HG03064 (cell line): ENCODE measurements at regions not wholly inside any gene's neighbourhood (a gene's known extent, or its start where the extent isn't known, plus 50 kb on each side); places are given as distances from the start of the nearest gene placed in this dataset.
A peak's percentile ranks its signal among the peaks of the same experiment; 100 is the strongest.

ENCODE experiments used
- ATAC-seq: cut with Tn5 transposase; IDR thresholded peaks from one replicate; pipeline ENCODE4 v1.9.1; 2021; ENCODE audit warnings: low read depth; ENCODE audit not compliant: unreplicated experiment

DNA sequence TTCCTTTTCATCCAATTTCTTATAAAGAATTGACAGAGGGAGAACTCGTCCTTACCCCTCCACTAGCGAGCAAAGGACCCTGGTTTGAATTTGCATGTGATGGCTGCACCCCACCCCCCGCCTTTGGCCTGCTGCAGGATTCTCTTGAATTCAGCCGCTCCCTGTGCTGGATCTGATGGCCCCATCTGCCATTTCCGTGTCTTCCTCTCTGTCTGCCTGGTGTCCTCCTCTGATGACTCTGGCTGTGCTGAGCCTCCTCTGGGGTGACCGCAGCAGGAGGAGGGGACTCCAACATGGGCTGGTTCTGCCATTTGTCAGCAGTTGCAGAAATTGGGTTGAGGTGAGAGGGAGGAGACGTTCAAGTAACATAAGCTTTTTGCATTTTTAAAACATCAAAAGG lies 188.8 kb downstream of the DLL1 start:
- no peak for ATAC-seq

DNA sequence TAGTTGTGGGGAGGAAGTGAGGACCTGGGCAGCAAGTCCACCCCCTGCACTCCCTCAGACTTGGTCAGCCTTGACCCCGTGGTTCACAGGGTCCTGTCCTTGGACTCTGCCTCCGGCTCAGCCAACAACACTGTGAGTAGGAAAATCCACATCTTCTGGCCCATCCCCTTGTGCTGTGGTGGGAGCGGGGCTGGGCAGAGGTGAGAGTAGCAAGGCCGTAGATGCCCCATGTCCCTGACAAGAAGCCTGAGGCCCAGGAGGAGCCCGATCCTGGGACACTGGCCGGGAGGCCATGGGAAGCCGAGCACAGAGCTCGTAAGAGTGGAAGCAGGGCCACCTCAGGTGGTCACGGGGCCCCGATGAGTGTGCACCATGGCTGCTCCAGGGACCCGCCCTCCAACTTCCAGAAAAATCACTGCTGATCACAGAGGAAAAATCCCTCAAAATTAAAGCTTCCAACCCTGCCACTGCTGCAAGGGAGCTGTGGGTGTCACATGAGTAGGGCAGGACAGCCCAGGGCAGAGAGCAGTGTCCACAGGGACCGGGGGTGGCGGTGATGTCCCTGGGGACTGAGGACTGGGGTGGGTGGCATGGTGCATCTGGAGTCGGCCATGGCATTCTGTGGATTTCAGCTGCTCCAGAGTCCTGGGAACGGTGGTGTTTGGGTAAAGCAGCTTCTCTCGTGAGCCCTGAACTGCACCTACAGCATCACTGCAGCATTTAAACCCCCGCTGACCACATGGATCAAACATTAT lies 189.4 kb downstream of the DLL1 start:
- no peak for ATAC-seq

DNA sequence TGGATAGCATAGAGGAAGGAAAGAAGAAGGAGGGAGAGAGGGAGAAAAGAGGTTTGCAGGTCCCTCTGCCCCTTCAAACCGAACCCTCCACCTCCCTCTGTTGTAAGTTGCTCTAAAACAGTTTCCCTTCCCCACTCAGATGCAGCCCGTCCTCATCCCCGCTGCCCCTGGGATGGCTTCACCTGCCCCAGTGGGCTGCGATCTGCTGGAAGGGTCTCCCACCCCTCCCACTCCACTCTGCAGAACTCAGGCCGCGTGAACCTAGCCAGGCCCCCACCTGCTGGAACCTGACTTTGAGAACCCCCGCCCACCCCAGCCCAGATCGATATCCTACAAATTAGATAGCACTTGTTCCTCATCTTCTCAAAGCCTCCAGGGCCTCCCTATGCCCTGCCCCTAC lies 190.8 kb downstream of the DLL1 start:
- ATAC-seq = no peak

DNA sequence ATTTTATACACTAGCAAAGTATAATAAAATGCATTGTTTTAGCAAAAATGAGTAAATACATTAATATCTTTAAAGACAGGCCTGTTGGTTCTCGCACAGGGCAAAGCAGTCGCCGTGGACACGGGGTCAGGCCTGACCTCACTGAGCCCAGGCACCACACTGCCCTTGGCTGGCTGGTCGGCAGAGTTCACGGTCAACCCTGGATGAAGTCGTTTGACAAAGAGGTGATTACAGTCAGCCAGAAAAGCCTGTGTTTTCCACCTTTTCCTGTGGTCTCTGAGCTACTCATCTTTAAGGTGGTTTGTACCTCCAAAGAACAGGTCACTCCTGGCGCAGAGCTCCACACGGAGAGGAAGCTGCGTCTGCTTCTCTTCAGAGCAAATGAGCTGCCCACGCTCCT lies 191.5 kb downstream of the DLL1 start:
- no peak for ATAC-seq

DNA sequence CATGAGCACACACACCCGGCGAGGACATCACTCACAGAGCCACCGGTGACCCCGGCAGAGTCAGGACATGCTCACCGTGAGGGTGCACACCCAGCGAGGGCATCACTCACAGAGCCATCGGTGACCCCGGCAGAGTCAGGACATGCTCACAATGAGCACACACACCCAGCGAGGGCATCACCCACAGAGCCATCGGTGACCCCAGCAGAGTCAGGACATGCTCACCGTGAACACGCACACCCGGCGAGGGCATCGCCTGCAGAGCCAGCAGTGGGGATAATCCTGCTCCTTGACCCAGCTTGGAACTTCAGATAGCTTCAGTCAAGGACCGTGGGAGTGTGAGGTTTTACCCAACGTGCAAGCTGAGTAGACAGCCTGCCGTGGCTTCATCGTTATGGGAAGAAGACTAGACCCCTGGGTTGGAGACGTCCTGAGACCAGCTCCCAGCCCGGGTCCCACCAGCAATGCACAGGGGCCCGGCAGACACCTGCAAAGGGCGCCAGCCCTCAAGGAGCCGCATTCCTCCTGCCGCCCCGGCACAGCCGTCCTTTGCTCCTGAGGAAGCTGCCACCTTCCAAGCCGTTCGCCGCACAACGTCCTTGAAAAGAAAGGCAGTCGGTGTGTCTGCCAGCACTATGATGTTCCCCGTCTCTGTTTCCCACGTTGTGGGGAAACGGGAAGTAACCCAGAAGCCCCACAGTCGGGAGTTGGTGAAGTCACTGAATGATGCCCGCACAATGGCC lies 192.3 kb downstream of the DLL1 start:
- no peak for ATAC-seq

DNA sequence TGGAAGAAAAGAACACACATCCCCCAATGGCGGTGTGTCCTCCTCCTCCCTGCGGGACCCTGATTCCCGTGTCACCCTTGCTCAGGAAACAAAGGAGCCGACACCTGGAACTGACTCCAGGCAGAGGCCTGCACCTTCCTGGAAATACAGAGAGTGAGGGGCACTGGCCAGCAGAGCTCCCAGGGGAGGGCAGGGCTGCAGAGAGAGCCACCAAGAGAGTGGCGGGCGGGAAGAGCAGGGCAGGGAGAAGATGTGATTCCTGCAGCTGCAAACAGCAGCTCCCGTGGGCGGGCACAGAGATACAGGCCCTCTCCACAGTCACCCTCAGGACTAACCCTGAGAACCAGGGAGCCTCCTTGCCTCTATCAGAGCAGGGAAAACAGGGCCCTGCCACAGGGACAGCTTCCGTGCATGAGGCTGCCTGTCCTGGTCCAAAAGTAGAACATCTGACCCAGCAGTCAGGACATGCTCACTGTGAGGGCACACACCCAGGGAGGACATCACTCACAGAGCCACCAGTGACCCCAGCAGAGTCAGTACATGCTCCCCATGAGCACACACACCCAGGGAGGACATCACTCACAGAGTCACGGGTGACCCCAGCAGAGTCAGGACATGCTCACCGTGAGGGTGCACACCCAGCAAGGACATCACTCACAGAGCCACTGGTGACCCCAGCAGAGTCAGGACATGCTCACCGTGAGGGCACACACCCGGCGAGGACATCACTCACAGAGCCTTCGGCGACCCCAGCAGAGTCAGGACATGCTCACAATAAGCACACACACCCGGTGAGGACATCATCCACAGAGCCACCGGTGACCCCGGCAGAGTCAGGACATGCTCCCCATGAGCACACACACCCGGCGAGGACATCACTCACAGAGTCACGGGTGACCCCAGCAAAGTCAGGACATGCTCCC lies 193.1 kb downstream of the DLL1 start:
- ATAC-seq = no peak

DNA sequence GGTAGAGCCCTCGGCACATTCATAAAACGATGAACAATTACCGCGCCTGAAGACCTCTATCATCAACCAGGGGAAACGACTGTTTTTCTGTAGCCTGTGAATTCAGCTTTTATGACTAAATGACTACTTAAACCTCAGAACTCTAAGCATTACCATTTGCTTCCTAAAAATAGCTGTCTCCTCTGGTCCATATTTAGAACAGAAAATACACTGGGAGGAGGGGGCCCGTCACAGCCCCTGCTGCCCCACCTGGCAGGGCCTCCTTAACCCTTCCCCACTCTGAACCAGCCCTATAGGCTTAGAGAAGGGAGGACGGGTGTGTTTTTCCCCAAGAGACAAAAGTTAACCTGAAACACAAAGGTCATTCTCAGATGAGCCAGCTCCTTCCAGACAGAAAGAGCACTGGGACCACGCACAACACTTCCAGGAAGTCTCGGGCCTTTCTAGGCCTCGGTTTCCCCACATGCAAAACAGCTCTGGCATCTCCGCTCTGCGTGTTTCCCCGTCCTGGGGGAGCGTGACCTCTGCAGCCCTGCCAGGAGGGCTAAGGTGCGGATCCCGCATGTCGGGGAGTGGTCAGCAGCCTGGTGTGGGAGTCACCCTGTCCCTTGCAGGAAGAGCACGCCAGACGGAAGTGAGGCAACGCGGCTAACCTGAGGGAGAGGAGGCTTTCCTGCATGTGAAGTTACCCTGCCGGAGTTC lies 193.9 kb downstream of the DLL1 start:
- ATAC-seq = no peak

DNA sequence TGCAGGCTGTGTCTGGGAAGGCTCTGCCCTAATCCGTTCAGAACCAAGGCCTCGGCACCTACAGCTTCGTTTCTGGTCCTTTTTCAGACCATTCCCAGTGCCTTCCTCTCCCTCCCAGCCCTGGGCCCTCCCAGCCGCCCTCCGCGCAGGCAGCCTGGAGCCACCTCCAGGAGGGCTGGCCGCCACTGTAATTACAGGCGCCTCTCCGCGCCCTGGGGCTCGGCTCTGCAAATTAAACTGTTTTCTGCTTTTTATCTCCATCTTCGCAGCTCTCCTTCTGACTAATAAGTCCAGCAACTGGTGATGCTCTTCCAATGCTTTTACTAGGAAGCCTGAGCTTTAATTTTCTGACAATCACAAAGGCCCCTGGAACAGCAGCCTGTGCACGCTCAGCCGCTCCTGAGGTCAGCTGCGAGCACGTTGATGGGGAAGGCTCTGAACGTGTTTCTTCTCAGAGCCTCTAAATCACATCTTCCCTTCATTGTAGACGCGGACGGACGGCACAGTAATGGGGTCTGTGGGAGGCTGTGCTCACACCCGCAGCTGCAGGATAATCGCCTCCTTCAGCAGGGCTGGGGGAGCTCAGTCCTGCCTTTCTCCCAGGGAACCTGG lies 194.6 kb downstream of the DLL1 start:
- ATAC-seq = no peak

DNA sequence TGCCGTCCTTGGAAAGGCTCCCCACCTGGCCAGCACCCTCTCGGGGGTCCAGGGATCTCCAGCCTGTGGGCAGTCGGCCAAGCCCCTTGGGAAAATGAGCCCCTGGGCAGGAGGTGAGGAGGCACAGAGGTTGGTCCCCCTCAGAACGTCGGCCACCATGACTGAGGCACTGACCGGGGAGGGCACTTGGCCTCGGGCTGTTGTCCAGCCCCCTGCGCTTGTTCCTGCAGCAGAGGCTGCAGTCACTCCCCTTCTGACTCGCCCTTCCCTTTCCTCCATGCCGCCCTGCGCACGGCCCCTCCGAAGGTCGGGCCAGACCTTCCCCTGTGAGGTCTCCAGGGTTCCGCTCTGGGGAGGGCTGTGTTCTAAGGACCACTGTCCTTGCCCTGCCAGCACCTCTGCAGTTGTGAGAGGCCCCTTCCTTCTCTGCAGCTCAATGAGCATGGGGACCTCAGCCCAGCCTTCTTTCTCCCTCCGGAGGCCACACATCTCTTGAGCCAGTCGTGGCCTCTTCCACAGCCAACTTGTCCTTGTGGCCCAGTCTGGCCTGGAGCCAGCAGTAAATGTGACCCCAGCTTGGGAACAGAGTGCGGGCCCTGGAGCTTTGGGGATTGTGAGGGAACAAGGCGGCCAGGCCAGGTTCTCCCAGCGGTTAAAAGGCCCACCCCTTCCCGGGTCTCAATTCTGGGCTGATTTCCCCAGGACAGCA lies 195.5 kb downstream of the DLL1 start:
- no peak for ATAC-seq

DNA sequence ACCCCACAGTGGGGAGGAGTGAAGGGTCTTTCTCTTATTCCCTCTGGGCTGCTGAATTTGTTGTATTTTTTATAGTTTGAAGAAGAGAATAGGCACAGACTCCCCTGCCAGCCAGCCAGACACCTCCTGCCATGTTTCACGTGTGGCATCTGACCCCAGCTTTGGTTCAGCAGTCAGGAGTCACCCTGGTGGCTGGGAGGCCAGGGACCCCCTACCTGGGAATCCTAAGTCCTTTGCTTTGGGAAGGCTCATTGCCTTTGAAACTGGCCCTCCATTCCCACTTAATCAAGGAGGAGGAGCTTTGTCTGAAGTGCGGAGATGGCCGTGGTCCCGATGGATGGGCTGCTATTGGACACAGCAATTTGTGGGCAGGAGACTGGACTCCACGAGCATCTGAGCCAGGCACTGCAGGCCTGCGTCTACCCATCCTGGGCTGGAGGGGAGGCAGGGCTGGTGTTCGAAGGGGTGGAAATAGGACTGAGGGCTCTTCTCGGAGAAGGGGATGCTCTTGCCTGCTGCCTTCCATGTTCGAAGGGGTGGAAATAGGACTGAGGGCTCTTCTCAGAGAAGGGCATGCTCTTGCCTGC lies 196.1 kb downstream of the DLL1 start:
- no peak for ATAC-seq

DNA sequence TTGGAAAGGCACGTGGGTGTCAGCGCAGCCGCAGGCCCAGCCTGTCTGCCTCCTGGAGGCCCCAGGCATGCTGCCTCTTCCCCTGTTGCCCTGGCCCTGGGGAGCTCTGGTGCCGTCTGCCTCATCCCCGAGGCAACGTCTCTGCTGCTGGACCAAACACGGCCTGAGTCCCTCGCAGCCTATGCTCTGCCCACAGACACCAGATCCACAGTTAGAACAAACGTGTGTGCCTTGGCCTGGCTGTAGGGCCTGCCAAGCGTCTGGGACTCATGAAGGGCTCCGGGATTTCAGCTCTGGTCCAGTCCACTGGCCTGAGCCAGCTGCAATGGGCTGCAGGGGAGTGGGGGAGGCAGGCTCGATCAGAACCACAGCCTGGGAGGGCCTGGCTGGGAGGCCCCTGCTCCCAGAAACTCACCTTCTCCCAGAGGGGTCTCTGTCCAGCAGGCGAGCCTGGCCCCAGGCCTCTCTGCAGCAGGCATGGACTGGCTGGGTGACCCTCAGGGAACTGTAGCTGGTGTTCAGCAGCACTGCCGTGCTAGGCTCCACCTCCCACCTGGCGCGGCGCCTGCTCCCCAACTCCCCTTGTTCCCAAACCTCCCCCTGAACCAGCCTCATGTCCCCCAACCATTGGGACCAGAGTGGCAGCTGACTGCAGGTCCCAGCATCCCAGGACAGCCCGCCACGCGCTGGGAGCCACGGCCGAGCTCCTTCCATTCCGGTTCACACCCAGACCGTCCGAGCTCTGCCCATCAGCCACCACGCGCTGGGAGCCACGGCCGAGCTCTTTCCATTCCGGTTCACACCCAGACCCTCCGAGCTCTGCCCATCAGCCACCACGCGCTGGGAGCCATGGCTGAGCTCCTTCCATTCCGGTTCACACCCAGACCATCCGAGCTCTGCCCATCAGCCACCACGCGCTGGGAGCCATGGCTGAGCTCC lies 197.0 kb downstream of the DLL1 start:
- ATAC-seq = no peak

DNA sequence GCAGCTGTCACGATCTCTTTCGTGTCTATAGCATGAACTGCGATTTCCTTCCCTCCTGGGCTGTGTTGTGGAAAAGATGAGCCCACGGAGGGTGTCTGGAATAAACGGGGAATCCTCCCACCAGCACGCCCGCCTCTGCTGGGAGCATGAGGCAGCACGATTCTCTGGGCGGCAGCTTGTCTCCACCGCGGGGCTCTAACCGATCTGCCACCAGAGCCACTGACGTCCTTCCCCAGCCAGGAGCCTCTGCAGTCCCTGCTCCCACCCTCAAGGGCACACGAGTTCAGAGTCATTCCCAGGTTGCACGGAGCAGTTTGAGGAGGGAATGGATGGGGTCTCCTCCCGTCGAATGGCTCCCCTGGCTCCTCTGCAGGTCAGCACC lies 197.6 kb downstream of the DLL1 start:
- no peak for ATAC-seq

DNA sequence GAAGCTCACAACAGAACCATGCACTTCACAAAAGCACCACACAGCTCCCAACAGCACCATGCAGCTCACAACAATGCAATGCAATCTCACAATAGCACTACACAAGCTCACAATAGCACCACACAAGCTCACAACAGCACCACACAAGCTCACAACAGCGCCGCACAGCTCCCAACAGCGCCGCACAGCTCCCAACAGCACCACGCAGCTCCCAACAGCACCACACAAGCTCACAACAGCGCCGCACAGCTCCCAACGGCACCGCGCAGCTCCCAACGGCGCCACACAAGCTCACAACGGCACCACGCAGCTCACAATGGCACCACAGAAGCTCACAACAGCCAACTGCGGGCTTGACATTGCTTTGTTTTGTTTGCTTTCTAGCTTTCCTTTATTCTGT lies 198.1 kb downstream of the DLL1 start:
- no peak for ATAC-seq

DNA sequence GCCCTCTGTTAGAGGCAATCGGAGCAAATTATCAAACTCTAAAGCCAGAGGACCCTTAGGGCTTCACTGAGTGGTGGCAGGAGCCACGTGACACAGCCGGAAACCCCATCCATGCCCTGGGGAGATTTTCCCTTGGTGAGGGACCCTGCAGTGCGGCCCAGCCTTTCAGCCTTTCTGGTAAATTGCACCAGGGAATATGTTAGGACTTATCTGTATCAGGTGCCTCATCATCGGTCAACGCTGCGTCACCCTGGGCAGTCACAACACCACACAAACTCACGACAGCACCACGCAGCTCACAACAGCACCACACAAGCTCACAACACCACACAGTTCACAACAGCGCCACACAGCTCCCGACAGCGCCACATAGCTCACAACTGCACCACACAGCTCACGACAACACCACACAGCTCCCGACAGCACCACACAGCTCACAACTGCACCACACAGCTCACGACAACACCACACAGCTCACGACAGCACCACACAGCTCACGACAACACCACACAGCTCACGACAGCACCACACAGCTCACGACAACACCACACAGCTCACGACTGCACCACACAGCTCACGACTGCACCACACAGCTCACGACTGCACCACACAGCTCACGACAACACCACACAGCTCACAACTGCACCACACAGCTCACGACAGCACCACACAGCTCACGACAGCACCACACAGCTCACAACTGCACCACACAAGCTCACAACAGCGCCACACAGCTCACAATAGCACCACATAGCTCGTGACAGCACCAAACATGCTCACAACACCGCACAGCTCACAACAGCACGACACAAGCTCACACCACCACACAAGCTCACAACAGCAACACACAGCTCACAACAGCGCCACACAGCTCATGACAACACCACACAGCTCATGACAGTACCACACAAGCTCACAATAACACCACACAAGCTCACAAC lies 199.0 kb downstream of the DLL1 start:
- ATAC-seq = no peak

DNA sequence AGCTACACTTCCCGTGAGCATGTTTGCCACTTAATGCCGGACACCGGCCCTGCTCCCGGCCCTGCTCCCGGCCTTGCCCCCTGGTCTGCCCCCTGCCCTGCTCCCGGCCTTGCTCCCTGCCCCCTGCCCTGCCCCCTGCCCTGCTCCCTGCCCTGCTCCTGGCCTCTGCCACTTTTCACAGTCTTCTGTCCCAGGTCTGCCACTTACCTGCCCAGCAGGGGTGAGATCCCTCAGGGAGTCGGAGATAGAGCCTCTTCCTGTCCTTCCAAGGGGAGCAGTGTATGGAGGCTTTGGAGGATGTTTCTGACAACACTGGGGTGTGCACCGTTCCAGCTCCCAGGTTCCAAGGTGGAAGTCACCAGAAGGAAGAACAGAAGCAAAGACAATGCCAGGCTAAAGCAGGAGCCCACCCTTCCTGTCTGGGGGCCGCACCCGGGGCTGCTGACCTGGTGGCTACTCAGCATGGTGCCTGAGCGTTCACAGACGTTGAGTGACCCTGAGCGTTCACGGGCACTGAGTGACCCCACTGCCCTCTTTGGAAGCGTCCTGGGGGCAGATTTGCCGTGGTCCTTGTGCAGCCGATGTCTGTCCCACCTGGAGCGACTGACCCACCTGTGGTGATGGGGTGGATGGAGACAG lies 199.8 kb downstream of the DLL1 start:
- no peak for ATAC-seq

DNA sequence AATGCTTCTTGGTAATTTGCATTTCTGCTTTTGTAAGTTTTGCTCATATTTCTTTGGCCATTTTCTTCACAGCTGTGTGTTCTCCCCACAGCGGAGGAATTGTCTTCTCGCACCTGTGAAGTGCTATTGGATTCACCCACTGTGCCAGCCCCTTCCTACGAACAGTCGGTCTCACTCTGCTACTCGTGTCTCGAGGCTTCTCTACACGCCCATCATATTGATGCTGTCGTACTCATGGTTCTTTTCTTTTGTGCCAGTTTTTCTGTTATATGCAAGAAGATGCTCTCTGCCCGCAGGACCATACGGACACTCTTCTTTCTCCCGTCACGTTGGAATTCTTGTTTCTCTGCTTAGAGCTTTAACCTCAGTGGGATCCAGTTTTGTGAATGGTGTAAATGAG lies 200.3 kb downstream of the DLL1 start:
- ATAC-seq = no peak

DNA sequence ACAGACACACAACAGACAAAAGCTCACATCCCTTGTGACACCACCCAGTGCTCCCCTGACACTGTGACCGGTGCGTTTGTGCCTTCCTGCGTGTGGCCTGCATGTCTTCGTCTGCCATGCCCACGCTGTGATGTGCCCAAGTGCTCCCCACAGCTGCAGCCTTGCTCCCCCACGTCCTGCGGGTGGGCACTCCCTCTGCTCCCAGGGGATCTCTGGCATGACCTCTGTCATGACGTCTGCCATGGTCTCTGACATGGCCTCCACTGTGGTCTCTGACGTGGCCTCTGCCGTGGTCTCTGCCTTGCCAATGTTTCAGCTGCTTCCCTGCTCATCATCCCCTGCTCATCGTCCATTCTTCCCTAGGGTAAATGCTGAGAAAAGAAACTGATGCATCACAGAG lies 200.9 kb downstream of the DLL1 start:
- ATAC-seq = peak; percentile 12
